ENCODE measurements at regions not wholly inside any gene's neighbourhood (a gene's known extent, or its start where the extent isn't known, plus 50 kb on each side); places are given as distances from the start of the nearest gene placed in this dataset.

DNA sequence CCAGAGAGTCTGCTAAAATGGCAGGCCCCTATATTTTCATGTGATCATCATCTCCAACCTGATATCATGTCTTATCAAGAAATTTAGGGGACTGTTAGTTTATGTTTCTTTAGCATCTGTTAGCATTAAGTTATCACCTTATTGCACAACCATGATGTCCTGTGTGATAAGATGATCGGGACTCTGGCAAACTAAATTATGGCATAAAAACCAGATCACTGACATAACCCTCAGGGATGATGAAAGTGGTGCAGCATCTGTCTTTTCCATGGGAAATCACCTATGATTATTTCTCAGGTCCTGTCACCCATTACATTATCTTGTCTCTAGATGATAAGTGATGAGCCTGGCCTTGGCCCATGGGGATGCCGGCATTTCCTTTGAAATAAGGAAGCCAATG is 458.6 kb upstream of the DCC start:
- Histone ChIP-seq H3K4me1 (no peaks in the 10 kb centered on the region), H3K36me3 (no peaks in the 10 kb centered on the region), H3K27me3 (ENCODE audit: low read depth) (no peaks in the 10 kb centered on the region), H3K27ac (no peak overlapping the region), H3K9me3 (no peaks in the 10 kb centered on the region), H3K4me3 (no peak overlapping the region)
- intact Hi-C loops (cut with DNase I): no loop called here
- ATAC-seq (no peak), DNase-seq (no peak)
- TF ChIP-seq, protein P1, sequence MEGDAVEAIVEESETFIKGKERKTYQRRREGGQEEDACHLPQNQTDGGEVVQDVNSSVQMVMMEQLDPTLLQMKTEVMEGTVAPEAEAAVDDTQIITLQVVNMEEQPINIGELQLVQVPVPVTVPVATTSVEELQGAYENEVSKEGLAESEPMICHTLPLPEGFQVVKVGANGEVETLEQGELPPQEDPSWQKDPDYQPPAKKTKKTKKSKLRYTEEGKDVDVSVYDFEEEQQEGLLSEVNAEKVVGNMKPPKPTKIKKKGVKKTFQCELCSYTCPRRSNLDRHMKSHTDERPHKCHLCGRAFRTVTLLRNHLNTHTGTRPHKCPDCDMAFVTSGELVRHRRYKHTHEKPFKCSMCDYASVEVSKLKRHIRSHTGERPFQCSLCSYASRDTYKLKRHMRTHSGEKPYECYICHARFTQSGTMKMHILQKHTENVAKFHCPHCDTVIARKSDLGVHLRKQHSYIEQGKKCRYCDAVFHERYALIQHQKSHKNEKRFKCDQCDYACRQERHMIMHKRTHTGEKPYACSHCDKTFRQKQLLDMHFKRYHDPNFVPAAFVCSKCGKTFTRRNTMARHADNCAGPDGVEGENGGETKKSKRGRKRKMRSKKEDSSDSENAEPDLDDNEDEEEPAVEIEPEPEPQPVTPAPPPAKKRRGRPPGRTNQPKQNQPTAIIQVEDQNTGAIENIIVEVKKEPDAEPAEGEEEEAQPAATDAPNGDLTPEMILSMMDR (IDR thresholded peaks at IDR 0.05): no peak

DNA sequence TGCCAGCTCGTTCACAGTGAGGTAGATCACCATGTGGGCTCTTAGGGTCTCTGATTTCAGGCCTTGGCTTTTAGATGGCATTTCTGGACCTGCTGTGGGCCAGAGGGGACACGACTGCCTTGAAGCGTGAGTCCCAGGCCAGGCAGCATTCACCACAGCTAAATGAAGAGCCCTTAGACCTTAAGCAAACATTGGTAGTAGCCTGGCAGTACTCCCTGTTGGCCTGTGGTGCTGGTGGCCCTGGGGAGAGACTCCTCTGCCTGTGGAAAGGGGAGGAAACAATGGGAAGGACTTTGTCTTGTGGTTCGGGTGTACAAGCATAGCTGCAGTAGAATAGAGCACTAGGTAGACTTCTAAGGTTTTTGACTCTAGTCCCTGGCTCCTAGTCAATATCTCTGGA is 456.0 kb upstream of the DCC start:
- DNase-seq (peak; percentile 45), ATAC-seq (peak; percentile 42 to 84)
- intact Hi-C loops (cut with DNase I): no loop called here

DNA sequence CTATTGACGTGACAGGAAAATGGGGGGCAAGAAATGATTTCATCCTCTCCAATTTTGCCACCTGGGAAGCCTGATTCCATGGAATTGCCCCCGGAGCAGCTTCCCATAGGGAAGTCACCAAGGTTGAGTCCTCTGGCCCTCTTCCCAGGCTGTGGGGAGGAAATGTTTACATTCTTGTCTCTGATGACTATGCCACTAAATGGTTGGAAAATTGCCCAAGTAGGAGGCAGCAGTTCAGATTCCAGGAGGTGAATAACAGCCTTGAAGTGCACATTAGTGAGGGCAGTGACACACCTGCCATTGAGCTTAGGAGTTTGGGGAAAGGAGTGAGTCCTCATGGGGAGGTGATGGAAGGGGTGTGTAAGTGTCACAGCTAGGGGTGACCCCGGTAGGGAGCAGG is 449.2 kb upstream of the DCC start:
- TF ChIP-seq, protein P1 (IDR thresholded peaks at IDR 0.05): no peak
- Histone ChIP-seq H3K9me3 (no peaks in the 10 kb centered on the region), H3K36me3 (no peaks in the 10 kb centered on the region), H3K4me1 (no peaks in the 10 kb centered on the region), H3K27me3 (ENCODE audit: low read depth) (no peaks in the 10 kb centered on the region), H3K4me3 (no peak overlapping the region), H3K27ac (no peak overlapping the region)
- ATAC-seq: peak; percentile 86 to 96
- no peak for DNase-seq
- intact Hi-C loops (cut with DNase I): no loop called here

More for the DNA sequence above, 456.0 kb upstream of the DCC start:
- Histone ChIP-seq H3K27me3 (ENCODE audit: low read depth) (no peaks in the 10 kb centered on the region), H3K36me3 (no peaks in the 10 kb centered on the region), H3K4me3 (no peak overlapping the region), H3K4me1 (no peaks in the 10 kb centered on the region), H3K9me3 (no peaks in the 10 kb centered on the region), H3K27ac (no peak overlapping the region)
- TF ChIP-seq, protein P1 (IDR thresholded peaks at IDR 0.05): no peak

DNA sequence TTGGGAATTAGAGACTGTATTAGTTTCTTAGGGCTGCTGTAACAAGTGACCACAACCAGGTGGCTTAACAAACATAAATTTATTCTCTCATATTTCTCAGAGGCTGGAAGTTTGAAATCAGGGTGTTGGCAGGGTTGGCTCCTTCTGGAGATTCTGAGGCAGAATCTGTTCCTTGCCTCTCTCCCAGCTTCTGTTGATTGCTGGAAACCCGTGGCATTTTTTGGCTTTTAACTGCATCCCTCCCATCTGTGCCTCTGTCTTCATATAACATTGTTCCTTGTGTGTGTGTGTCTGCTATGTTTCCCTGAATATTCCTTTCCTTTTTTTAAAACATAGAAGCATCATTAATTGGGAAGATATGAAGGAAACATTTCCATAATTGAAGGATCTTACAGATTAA is 448.1 kb upstream of the DCC start:
- ATAC-seq: no peak
- Histone ChIP-seq H3K4me3 (no peak overlapping the region), H3K27ac (no peak overlapping the region), H3K36me3 (no peaks in the 10 kb centered on the region), H3K9me3 (no peaks in the 10 kb centered on the region), H3K27me3 (ENCODE audit: low read depth) (no peaks in the 10 kb centered on the region), H3K4me1 (no peaks in the 10 kb centered on the region)
- intact Hi-C loops (cut with DNase I): no loop called here
- TF ChIP-seq, protein P1 (IDR thresholded peaks at IDR 0.05): no peak
- DNase-seq: no peak

DNA sequence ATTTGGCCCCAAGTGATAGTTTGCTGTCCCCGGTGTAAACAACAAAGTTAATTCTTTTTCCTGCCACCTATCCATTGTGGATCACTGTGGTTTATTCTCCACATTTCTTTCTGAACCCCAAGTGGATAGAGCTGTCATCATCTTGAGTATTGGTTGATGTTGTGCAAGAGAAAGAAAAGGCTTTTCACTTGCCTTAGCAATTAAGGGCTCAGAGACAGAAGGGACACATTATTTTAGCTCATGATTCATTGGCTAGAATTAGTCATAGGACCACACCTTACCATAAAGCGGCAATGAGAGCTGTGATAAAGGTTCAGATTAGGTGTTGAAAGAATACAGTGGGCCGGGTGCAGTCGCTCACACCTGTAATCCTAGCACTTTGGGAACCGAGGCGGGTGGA is 442.1 kb upstream of the DCC start:
- no peak overlapping the region for H3K4me3 ChIP-seq
- no peaks in the 10 kb centered on the region for H3K36me3 ChIP-seq
- TF ChIP-seq, protein P1 (IDR thresholded peaks at IDR 0.05): no peak
- no peak overlapping the region for H3K27ac ChIP-seq
- H3K4me1 ChIP-seq: no peaks in the 10 kb centered on the region
- intact Hi-C loops (cut with DNase I): no loop called here
- ATAC-seq: no peak
- no peak for DNase-seq
- no peaks in the 10 kb centered on the region for H3K9me3 ChIP-seq
- H3K27me3 ChIP-seq (ENCODE audit: low read depth): no peaks in the 10 kb centered on the region

Measured in lower lobe of right lung (tissue), 2 donors.